BJ (cell line): ENCODE measurements at regions not wholly inside any gene's neighbourhood (a gene's known extent, or its start where the extent isn't known, plus 50 kb on each side); places are given as distances from the start of the nearest gene placed in this dataset.

Experiments used
- CTCF ChIA-PET: fragments of 350-600 bp; formaldehyde crosslinking; extraction: SDS; loops from one replicate; lab custom pipeline; 2021; ENCODE audit warnings: antibody characterized with exemption, inconsistent platforms; lab: Yijun Ruan, JAX
- POLR2A ChIA-PET: fragments of 300-600 bp; sonication (Branson Sonifier 250); formaldehyde crosslinking; extraction: SDS; loops from one replicate; lab custom pipeline; 2021; ENCODE audit warnings: antibody characterized with exemption; lab: Charles Lee
- DNase-seq: peaks from one replicate; pipeline ENCODE4 v3.0.0-alpha.2; 2011; ENCODE audit warnings: low read depth
- H3K27me3 ChIP-seq: 2 replicates; pipeline ENCODE4 v1.6.0; 2011; ENCODE audit warnings: low read length; ENCODE audit not compliant: control insufficient read depth, insufficient read depth
- H3K36me3 ChIP-seq: 2 replicates; pipeline ENCODE4 v1.5.1; 2011; ENCODE audit warnings: low read length; ENCODE audit not compliant: control insufficient read depth, insufficient read depth
- H3K4me3 ChIP-seq: 2 replicates; pipeline ENCODE4 v1.5.1; 2011; ENCODE audit warnings: low read depth, mild to moderate bottlenecking, control low read depth, low read length
- CTCF ChIP-seq: IDR thresholded peaks from 2 replicates; pipeline ENCODE4 v1.5.1; 2011; ENCODE audit warnings: low read depth, mild to moderate bottlenecking, control low read depth, inconsistent platforms, low read length, moderate library complexity; ENCODE audit not compliant: insufficient read depth

DNA sequence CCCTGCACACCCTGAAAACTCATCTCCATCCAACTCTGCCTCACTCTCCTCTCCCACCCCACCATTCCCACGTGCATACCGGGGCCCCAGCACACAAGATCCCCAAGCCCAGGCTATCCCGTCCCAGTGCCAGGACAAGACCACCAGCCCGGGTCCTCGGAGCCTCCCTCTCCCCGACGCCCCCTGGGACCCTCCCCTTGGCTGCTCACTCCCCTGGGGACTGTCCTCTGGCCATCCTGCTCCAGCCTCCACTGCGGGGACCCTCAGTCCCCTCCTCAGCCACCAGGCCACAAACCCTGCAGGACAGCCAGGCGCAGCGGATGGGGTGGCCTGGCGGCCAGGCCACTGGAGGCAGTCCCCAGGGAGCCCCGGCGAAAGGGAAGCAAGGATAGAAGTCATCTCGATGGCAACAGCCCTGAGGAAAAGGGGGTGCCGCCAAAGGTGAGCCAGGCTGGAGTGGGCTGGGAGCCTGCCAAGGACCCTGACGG lies 62.8 kb downstream of the C9orf50 start:
- Histone ChIP-seq H3K4me3 (no peak overlapping the region), H3K36me3 (no peaks in the 10 kb centered on the region), H3K27me3 (no peaks in the 10 kb centered on the region)
- ChIA-PET POLR2A (no interaction called here), CTCF (interaction anchor here (1.6 kb wide), 1 partner anchor 53 kb away, joined by 3 read pairs; no protein-coding TSS in a partner anchor)
- DNase-seq: no peak
- TF ChIP-seq CTCF: no peak

DNA sequence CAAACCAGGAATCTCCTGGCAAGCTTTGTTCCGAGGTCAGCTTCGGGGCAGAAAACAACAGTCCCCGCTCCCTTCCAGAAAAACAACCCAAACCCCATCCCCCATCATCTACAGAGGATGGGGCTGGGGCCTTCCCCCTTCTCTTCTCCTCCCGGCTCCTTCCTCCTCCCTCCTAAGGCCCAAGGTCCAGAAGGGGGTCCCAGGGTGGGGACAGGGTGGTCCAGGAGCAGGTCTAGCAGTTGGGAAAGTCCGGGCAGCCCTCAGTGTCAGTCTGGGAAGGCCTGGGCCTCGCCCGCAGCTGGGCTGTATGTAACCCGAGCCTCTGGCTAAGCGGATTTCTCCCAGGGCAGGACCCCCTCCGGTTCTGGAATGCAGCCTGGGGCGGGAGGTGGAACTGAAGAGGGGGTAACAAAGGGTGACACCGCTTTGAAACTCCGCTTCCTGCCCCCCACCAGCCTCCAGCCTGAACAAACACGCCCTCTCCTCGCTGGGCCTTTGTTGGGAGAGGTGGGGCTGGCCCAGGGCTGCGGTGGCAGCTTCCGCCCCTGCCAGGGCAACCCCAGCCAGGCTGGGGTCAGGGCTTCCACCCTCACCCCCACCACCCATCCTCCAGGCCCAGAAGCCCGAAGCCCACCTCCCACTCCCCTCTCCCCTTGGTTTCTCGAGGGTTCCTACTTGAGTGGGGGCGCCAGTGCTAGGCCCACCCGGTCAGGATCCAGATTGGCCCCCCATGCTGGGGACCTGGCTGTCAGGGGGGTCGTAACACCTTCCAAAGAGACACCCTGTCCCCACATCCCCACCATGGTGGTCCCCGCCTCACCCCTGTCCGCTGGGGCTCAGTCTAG lies 63.5 kb downstream of the C9orf50 start:
- Histone ChIP-seq H3K36me3 (no peaks in the 10 kb centered on the region), H3K4me3 (no peak overlapping the region), H3K27me3 (no peaks in the 10 kb centered on the region)
- ChIA-PET CTCF (interaction anchor here (0.7 kb wide), 1 partner anchor 416 kb away, joined by 3 read pairs; no protein-coding TSS in a partner anchor), POLR2A (no interaction called here)
- DNase-seq: no peak
- TF ChIP-seq CTCF: no peak

DNA sequence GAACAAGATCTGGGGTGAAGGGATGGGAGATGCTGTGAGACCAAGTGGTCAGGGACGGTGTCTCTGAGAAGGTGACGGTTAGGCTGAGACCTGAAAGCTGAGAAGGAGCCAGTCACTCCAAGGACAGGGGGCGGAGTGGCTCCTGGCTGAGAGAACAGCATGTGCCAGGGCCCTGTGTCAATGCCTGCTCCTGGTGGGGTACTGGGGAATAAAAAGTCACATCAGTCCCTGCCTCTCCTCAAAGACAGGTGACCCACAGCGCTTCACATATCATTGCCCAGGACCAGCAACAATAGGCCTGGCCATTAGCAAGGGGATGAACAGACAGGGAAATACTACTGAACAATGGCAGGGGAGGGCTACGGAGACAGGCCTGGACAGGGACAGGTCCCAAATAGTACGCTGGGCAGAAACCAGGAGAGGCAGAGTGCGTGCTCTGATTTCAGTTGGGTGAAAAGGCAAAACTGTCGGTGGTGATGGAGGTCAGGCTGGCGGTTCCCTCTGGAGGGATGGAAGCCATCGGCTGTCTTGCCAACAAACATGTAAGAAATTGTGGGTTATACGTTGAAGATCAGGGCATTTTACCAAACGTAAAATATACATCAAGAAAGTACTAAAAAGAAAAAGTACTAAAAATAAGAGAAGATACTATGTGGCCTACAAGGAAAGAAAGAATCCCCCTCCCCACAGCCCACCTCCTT lies 64.3 kb downstream of the C9orf50 start:
- ChIA-PET POLR2A (no interaction called here), CTCF (no interaction called here)
- no peak for DNase-seq
- TF ChIP-seq CTCF: no peak
- H3K27me3 ChIP-seq: no peaks in the 10 kb centered on the region
- H3K4me3 ChIP-seq: no peak overlapping the region
- no peaks in the 10 kb centered on the region for H3K36me3 ChIP-seq

DNA sequence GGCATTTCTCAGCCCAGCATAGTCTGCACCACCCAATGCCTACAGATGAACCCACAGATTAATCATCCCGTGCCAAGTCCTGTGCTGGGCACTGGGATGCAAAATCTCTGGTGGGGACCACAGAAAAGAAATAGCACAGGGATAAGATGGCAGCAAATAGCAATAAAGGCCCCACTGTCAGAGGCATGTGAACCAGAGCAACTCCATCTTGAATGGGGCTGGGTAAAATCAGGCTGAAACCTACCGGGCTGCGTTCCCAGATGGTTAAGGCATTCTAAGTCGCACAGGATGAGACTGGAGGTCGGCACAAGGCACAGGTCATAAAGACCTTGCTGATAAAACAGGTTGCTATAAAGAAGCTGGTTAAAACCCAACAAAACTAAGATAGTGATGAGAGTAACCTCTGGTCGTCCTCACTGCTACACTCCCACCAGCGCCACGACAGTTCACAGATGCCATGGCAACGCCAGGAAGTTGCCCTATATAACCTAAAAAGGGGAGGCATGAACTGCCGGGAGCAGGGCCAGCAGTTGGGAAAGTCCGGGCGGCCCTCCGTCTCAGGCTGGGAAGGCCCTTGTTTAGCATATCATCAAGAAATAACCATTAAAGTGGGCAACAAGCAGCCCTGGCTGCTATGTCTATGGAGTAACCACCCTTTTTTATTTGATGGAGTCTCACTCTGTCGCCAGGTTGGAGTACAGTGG lies 65.2 kb downstream of the C9orf50 start:
- no peak for DNase-seq
- Histone ChIP-seq H3K36me3 (no peaks in the 10 kb centered on the region), H3K4me3 (no peak overlapping the region), H3K27me3 (no peaks in the 10 kb centered on the region)
- TF ChIP-seq CTCF: no peak
- ChIA-PET POLR2A (no interaction called here), CTCF (no interaction called here)

DNA sequence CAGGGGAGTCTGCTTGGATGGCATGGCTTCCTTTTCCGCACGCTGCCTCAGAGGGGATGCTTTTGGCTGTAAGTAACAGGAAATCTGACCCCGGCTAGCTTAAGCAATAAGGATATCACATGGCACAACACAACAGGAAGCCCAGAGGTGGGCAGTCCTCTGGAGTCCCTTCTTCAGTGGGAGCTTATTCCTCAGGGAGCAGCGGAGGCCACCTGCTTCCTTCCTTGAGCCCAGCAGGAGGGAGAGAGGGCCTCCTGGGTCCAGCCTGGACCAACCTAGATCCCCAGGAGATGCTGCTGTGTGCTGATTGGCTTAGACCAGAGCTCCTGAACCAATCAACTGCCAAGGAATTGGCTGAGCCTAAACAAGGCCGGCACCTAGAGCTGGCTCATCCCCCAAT lies 66.3 kb downstream of the C9orf50 start:
- Histone ChIP-seq H3K36me3 (no peaks in the 10 kb centered on the region), H3K4me3 (no peak overlapping the region), H3K27me3 (no peaks in the 10 kb centered on the region)
- POLR2A ChIA-PET: no interaction called here
- TF ChIP-seq CTCF: no peak
- CTCF ChIA-PET: no interaction called here
- DNase-seq: no peak
